Smooth muscle cell (in vitro differentiated cells): ENCODE measurements at regions not wholly inside any gene's neighbourhood (a gene's known extent, or its start where the extent isn't known, plus 50 kb on each side); places are given as distances from the start of the nearest gene placed in this dataset.

Source experiments
- DNase-seq: peaks from one replicate; lab custom pipeline; 2025; ENCODE audit not compliant: unreplicated experiment; lab: John Stamatoyannopoulos, UW
- H2AFZ ChIP-seq: fragments of 200-600 bp; sonication (generic); 2 replicates; pipeline ENCODE4 v1.6.0; 2016; ENCODE audit warnings: antibody characterized with exemption, low read depth, mild to moderate bottlenecking
- H3F3A ChIP-seq: fragments of 200-600 bp; sonication (generic); 2 replicates; pipeline ENCODE4 v1.6.0; 2017; ENCODE audit warnings: antibody characterized with exemption, low read depth
- H3K27ac ChIP-seq: fragments of 200-600 bp; sonication (generic); 2 replicates; pipeline ENCODE4 v1.5.1; 2016; ENCODE audit warnings: low read depth, mild to moderate bottlenecking
- H3K27me3 ChIP-seq: fragments of 200-600 bp; sonication (generic); 2 replicates; pipeline ENCODE4 v1.6.1; 2016; ENCODE audit warnings: low read depth, mild to moderate bottlenecking
- H3K36me3 ChIP-seq: fragments of 200-600 bp; sonication (generic); 2 replicates; pipeline ENCODE4 v1.5.1; 2016; ENCODE audit warnings: low read depth
- H3K4me1 ChIP-seq: fragments of 200-600 bp; sonication (generic); 2 replicates; pipeline ENCODE4 v1.5.1; 2016; ENCODE audit warnings: low read depth
- H3K4me2 ChIP-seq: fragments of 200-600 bp; sonication (generic); 2 replicates; pipeline ENCODE4 v1.6.0; 2016; ENCODE audit warnings: mild to moderate bottlenecking
- H3K4me3 ChIP-seq: fragments of 200-600 bp; sonication (generic); 2 replicates; pipeline ENCODE4 v1.5.1; 2016; ENCODE audit warnings: mild to moderate bottlenecking
- H3K79me2 ChIP-seq: fragments of 200-600 bp; sonication (generic); 2 replicates; pipeline ENCODE4 v1.6.0; 2016; ENCODE audit warnings: low read depth, mild to moderate bottlenecking
- H3K9ac ChIP-seq: fragments of 200-600 bp; sonication (generic); 2 replicates; pipeline ENCODE4 v1.6.0; 2016; ENCODE audit warnings: low read depth
- H3K9me3 ChIP-seq: fragments of 200-600 bp; sonication (generic); replicated peaks from 2 replicates; pipeline ENCODE4 v1.5.1; 2016; ENCODE audit warnings: low read depth
- H4K20me1 ChIP-seq: fragments of 200-600 bp; sonication (generic); 2 replicates; pipeline ENCODE4 v1.6.0; 2016; ENCODE audit warnings: low read depth
- WGBS: methylation state at CpG from one replicate; pipeline ENCODE4 v1.1.7; 2016; ENCODE audit warnings: low lambda C conversion rate; 5-methylcytosine and 5-hydroxymethylcytosine counted together
- TF ChIP-seq, protein P1 (sequence below): fragments of 200-600 bp; sonication (generic); IDR thresholded peaks from 2 replicates; pipeline ENCODE4 v1.5.1; 2017; ENCODE audit warnings: borderline replicate concordance, mild to moderate bottlenecking, antibody characterized with exemption; ENCODE audit not compliant: insufficient read depth, poor library complexity, severe bottlenecking

DNA sequence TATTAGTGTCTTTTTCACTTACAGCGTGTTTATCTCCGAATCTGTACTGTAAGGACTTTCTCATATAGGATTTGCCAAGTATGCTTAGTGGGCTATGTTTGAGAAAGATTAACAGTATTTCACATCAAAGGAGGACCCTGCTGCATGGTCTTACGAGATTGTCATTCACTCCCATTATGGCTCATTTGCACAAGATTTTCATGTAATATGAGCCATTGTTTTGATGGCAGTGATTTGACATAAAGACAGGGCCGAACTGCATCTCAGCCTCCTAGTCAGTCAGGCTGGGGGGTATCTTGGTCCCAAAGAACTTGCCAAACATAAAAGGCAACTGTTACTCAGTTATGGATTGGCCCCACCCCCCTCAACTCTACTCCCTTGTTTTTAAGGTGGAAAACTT, 205.9 kb downstream of the ZIC1 start:
- H3K79me2 ChIP-seq = no peaks in the 10 kb centered on the region
- H3K27ac ChIP-seq = no peak overlapping the region
- no peaks in the 10 kb centered on the region for H3K4me1 ChIP-seq
- H3K36me3 ChIP-seq = no peaks in the 10 kb centered on the region
- DNase-seq = no peak
- no peaks in the 10 kb centered on the region for H4K20me1 ChIP-seq
- H3K27me3 ChIP-seq = no peaks in the 10 kb centered on the region
- WGBS = 79% methylated on average over 4 of the region's 4 CpGs
- no peak overlapping the region for H2AFZ ChIP-seq
- H3K9me3 ChIP-seq = no peaks in the 10 kb centered on the region
- TF ChIP-seq, protein P1, sequence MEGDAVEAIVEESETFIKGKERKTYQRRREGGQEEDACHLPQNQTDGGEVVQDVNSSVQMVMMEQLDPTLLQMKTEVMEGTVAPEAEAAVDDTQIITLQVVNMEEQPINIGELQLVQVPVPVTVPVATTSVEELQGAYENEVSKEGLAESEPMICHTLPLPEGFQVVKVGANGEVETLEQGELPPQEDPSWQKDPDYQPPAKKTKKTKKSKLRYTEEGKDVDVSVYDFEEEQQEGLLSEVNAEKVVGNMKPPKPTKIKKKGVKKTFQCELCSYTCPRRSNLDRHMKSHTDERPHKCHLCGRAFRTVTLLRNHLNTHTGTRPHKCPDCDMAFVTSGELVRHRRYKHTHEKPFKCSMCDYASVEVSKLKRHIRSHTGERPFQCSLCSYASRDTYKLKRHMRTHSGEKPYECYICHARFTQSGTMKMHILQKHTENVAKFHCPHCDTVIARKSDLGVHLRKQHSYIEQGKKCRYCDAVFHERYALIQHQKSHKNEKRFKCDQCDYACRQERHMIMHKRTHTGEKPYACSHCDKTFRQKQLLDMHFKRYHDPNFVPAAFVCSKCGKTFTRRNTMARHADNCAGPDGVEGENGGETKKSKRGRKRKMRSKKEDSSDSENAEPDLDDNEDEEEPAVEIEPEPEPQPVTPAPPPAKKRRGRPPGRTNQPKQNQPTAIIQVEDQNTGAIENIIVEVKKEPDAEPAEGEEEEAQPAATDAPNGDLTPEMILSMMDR = no peak
- no peaks in the 10 kb centered on the region for H3F3A ChIP-seq
- peak overlapping the region; percentile 58 for H3K4me2 ChIP-seq
- no peak overlapping the region for H3K4me3 ChIP-seq
- no peak overlapping the region for H3K9ac ChIP-seq

DNA sequence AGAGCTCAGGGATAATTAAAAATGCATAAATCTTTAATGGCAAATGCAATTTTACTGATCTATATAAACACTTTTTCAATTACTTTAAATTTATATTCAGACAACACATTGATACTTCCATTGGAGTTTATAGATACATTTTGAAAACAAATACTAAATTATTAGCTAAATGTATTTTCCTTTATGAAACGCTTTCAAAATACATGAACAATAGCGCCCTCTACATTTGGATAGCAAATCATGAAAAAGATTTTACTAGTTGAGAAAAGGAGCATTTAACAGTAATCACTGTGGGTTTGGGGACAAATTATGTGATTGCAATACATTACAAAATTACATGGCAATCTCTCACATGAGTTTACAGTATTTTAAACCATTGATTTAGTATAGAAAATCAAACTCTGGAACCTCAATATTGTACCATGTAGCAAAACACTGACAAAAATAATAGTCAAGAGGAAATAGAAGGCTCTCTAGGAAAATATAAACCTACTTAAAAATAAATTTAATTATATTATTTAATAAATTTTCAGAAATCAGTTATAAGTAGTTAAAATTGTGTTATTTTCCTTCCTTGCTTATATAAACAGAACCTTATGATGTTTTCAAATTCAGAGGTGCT, 207.9 kb downstream of the ZIC1 start:
- H3K79me2 ChIP-seq = no peaks in the 10 kb centered on the region
- no peaks in the 10 kb centered on the region for H3K27me3 ChIP-seq
- no peaks in the 10 kb centered on the region for H3K36me3 ChIP-seq
- no peaks in the 10 kb centered on the region for H3K4me1 ChIP-seq
- H3K4me2 ChIP-seq = no peak overlapping the region
- no peak overlapping the region for H3K27ac ChIP-seq
- no peaks in the 10 kb centered on the region for H4K20me1 ChIP-seq
- H3K9ac ChIP-seq = no peak overlapping the region
- TF ChIP-seq, protein P1 = peak; percentile 72
- WGBS = 11% methylated on average over 2 of the region's 2 CpGs
- DNase-seq = no peak
- no peaks in the 10 kb centered on the region for H3K9me3 ChIP-seq
- H3K4me3 ChIP-seq = no peak overlapping the region
- no peaks in the 10 kb centered on the region for H3F3A ChIP-seq
- H2AFZ ChIP-seq = no peak overlapping the region

DNA sequence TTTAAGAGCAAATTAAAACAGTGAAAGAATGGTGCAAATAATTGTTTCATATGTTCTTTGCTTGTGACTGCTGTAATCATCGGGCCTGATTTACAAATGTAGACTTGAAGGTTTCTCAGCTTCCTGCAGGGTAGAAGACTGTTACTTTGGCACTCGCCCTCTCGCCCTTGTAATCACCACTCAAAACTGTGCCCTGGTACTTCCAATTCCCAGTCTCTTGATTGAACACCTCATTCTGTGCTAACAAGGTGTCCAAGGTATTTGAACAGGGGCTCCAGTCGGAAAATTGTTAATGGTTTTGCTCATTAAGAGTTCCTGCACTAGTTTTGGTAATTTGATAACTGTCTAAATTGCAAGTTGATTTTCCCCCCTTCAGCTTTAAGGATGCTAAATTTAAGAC, 209.5 kb downstream of the ZIC1 start:
- no peak overlapping the region for H3K4me2 ChIP-seq
- no peak overlapping the region for H3K27ac ChIP-seq
- H3K27me3 ChIP-seq = no peaks in the 10 kb centered on the region
- TF ChIP-seq, protein P1 = no peak
- no peaks in the 10 kb centered on the region for H3K79me2 ChIP-seq
- H2AFZ ChIP-seq = peak overlapping the region; percentile 50
- no peaks in the 10 kb centered on the region for H3K4me1 ChIP-seq
- H3K36me3 ChIP-seq = no peaks in the 10 kb centered on the region
- H4K20me1 ChIP-seq = no peaks in the 10 kb centered on the region
- no peaks in the 10 kb centered on the region for H3K9me3 ChIP-seq
- WGBS = 73% methylated on average over 4 of the region's 4 CpGs
- no peak overlapping the region for H3K9ac ChIP-seq
- H3K4me3 ChIP-seq = no peak overlapping the region
- no peak for DNase-seq
- H3F3A ChIP-seq = no peaks in the 10 kb centered on the region

DNA sequence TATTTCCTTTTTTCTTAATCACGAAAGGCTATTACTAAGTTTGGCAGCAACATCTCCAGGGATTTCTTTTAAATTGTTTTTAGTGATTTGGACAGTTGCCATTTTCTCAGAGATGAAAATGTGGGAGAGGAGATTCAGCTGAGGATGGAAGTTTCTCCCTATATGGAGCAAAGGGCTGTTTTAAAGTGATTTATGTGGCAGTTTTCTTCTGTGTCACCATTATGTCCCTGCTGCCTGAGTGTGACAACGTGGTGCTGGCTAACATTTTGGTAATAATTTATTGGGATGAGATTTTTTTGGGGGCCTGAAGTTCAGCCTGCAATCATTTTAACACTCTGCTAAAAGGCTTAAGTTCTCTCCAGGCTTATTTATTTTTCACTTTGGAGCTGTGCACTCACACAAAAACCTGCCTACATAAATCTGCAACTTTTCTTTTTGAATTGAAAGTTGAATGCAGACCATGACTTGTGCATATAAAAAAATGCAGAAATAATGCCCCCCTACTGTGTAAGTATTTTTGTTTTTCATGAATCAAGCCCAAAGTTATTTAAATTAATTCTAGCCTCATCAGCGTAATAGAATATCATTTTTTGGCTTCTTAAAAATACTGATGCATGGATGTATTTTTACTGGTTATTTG, 210.9 kb downstream of the ZIC1 start:
- H3K4me2 ChIP-seq = no peak overlapping the region
- no peak for DNase-seq
- TF ChIP-seq, protein P1 = no peak
- no peaks in the 10 kb centered on the region for H3K9me3 ChIP-seq
- H4K20me1 ChIP-seq = no peaks in the 10 kb centered on the region
- H2AFZ ChIP-seq = no peak overlapping the region
- H3K27ac ChIP-seq = no peak overlapping the region
- H3K4me3 ChIP-seq = no peak overlapping the region
- peaks cover 4% of the 10 kb centered on the region for H3K27me3 ChIP-seq
- H3K9ac ChIP-seq = no peak overlapping the region
- no peaks in the 10 kb centered on the region for H3K36me3 ChIP-seq
- H3F3A ChIP-seq = no peaks in the 10 kb centered on the region
- no peaks in the 10 kb centered on the region for H3K79me2 ChIP-seq
- WGBS = 69% methylated on average over 3 of the region's 3 CpGs
- H3K4me1 ChIP-seq = no peaks in the 10 kb centered on the region
